GM19023 (cell line): ENCODE measurements at regions not wholly inside any gene's neighbourhood (a gene's known extent, or its start where the extent isn't known, plus 50 kb on each side); places are given as distances from the start of the nearest gene placed in this dataset.

ENCODE experiments used
- ATAC-seq: cut with Tn5 transposase; IDR thresholded peaks from one replicate; pipeline ENCODE4 v1.9.1; 2021; ENCODE audit warnings: mild to moderate bottlenecking, moderate library complexity; ENCODE audit not compliant: unreplicated experiment

DNA sequence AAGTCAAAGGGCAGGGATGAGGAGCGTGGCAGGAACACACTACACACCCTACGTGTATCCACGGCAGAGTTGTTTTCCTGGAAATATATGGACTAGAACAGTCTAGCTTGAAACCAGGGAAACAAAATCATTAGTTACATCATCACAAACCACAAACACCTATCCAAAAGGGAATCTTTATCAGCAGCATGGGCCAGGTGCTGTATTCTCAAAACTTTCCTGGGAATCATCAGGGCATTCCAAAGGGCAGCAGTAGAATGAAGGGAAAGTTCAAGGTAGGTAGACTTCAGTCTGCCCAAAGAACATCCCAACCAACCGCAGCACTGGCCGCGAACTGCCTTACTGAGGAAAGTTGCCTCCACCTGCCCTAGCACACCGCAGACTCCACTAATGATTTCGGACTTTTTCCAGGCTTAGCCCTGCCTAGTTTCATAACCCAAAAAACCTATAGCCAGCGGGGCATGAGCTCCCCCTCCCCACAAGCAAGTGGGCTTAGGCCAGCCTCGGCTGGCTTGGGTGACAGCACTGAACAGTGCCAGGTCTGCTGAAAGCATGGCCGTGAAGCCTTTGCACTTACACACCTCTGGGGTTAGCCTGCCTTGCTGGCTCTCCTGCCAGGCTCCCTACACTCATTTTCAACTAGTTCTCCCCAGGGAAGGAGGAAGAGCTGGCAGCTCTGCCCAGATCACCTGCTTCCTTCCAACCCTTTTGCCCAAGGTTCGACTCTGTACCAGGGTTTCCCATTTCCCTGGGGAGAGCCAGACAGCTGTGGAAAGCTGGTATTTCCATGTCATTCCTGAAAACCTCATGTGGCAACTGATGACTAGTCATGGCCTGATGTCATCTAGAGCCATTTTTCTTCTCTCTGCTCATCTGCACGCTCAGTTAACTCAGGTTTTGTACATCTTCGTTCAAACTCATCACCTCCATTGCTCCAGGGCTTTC is 77.3 kb upstream of the UBAC2 start:
- ATAC-seq: no peak

DNA sequence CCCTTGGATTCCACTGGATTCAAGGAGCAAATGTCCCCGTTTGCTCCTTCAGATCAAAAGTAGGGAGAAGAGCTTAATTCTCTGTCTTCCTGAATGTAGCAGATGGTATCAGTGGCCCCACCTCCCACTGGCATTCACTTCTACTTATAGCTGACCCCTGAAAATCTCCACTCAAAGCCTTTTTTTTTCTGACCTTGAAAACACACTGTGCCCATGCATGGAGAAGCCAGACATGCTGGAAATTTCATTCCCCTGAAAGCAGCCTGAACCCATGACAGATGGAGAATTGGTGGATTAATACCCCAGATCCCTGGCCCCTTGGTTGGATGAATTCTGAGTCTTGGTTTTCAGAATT is 76.6 kb upstream of the UBAC2 start:
- no peak for ATAC-seq

DNA sequence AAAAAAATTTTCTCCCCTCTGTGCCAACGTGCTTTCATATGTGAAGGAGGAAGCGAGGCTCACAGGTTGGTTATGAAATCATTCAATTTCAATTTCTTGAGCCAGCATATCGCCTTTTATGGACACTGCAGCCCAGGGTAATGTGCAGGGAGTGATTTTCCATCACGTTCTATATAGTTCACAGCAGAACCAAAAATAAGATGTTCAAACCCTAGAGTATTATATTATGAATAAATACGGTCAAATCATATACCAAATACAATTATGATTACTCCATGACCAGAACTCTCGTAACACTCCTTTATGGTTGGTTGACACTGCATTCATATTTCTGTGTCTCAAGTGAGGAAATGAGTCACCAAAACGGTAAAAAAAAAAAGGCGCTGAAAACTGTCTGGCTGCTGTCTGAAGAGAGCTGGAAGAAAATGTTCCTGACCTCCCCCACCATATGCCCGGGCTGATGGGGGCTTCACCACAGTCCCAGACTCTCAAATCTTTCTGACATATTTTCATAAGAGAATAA is 75.8 kb upstream of the UBAC2 start:
- peak; percentile 64 for ATAC-seq

DNA sequence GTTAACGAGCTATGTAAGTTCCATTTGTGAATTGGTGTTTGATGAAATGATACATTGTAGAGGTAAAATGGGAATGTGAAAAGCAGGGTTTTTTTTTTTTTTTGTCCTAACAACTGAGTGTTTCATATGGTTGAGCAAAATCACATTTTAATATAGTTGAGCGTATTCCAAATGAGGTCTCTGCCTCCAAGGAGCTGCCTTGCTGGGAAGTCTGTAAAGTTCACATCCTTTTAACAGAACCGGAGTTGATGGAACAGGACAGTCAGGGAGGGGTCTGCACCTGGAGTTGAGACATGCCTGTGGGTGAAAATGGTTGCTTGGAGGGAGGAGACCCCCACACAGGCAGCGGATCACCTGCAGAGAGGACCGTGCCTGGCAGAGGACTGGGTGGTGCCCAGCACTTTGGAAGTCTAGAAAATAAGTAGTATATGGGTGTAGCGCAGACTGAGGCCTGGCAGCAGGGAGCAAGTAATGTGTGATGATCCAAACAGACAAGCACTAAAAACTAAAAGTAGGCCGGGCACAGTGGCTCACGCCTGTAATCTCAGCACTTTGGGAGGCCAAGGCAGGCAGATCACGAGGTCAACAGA is 75.2 kb upstream of the UBAC2 start:
- ATAC-seq: peak; percentile 7

DNA sequence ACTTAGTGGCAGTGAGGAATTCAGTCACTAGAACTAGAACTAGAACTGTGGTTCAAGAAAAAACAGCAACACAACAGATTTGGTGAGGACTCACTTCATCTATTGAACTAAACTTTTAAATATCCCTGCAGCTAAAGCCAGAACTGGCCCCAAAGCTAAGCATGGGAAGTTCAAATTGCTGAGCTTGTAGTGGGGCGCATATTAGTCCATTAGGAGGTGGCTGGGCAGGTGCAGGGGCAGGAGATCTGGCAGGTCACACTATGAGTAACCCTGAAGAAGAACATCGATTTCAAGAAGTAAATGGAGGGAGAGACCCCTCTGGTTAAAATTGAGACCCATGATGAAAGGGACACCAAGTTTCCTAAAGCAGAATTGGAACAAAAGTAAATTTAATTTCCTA is 73.8 kb upstream of the UBAC2 start:
- ATAC-seq: no peak

DNA sequence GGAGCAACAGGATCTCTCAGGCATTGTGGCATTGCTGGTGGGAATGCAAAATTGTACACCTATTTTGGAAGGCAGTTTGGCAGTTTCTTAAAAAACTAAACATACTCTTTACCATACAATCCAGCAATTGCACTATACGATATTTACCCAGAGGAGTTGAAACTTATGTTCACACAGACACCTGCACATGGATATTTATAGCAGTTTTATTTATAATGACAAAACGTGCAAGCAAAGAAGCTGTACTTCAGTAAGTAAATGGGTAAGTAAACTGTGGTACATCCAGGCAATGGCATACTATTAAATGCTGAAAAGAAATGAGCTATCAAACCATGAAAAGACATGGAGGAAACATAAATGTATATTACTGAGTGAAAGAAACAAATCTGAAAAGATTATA is 71.6 kb upstream of the UBAC2 start:
- no peak for ATAC-seq

DNA sequence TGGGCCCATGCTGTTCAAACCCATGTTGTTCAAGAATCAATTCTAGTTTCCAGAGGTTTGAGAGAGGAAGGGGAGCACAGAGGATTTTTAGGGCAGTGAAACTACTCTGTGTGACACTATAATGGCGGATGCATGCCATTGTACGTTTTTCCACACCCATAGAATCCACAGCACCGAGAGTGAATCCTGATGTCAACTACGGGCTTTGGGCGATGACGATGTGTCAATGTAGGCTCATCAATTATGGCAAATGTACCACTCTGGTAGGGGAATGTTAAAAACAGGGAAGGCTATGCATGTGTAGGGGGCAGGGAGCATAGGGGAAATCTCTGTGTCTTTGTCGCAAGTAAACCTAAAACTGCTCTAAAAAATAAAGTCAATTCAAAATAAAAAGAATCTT is 70.7 kb upstream of the UBAC2 start:
- ATAC-seq: no peak

DNA sequence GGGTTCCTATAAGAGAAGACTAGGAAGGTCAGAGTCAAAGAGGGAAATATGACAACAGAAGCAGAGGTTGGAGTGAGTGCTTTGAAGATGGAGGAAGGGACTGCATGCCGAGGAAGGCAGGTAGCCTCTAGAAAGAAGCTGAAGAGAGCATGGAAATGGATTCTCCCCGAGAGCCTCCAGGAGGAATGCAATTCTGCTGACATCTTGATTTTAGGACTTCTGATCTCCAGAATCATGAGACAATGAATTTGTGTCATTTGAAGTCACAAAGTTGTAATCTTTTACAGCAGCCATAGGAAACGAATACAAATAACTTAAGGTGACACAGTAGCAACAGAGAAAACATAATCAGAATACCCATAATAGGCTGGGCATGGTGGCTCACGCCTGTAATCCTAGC is 69.2 kb upstream of the UBAC2 start:
- no peak for ATAC-seq

DNA sequence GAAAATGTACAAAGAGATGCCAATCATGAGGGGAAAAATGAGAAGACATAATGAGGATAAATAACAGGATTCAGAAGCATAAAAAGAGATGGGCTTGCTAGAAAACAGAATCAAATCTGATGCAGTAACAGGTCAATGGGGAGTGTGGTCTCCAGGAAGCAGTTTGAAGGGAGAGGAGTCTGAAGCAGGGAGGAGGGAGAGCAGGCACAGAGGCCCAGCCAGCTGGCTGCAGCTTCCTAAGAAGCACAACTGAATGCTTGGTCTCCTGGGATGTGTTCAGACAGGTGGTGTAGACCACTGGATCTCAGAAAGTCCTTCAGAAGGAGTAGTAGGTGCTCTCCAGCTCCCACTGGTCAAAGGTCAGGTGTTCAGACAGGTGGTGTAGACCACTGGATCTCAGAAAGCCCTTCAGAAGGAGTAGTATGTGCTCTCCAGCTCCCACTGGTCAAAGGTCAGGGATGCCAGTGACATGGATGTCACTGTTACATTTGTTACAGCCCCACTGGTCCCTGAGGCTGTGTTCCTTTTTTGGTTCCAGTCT is 68.3 kb upstream of the UBAC2 start:
- ATAC-seq: no peak

DNA sequence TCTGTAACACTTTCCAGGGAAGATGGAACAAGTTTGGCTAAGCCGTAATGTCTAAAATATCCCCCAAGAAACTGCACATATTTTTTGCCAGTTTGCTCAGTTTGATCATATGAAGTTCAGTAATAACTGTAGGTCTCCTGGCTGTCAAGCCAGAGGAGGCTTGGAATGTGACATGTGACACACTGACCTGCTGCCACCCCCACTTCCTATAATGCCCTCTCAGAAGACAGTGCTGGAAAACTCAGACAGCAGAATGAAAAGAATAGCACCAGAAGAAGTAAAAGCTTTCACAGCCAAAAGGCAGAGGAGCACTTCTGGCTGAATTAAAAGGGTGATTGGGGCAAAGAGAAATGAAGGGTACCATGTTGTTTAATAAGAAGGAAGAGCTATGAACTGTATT is 67.4 kb upstream of the UBAC2 start:
- ATAC-seq: no peak

DNA sequence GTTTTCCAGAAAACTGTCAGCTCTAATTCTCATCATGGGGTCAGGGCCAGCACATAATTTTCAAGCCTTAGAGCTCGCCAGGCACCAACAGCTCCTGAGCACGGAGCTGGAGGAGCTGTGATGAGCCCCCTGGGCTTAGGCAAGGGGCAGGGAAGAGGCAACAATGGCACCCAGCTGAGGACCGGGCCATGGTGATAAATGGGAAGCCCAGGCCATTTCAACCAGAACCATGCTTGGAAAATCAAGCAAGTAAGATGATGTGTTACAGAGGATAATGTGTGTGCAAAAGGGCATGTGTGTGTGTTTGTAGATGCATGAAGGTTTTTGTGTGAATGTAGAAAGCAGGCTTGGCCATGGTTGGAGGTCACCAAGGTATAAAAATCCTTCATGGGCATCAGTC is 66.8 kb upstream of the UBAC2 start:
- no peak for ATAC-seq

DNA sequence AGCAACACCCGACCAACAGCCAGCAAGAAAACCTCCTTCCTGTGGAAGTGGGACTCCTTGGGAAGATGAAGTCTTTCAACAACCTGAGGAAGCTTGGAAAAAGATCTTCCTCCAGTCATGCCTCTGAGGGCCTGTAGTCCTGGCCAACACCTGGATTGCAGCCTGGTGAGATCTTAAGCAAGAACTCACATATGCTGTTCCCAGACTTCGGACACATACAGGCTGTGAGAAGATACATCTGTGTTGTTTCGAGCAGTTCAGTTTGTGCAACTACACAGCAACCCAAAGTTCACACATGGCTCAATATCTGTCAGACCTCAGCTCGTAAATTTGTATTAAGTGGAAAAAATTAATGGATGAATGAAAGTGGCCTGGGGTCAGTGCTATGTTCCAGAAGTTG is 65.1 kb upstream of the UBAC2 start:
- ATAC-seq: no peak

DNA sequence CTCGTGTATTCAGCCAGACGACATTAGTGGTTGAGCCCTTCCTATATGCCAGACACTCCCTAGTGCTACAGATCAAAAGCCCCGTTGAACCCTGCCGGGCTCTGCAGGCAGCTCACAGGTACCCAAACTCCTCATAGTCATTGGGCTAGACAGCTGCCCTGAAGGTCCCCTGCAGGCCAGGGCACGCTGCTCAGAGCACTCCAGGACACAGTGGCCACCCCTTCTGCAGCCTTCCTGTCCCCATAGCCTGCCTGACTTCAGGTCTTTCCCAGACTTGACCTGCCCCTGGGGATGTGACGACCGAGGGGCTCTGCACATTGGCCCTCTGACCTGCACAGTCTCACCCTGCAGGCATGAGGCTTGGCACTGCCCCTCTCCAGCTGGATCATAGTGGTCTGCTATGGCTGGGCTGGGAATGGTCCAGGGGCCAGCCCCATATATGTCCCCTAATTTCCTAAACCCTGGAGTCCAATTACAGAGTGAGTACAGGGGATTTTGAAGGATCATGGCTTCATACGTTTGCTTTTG is 64.2 kb upstream of the UBAC2 start:
- no peak for ATAC-seq

DNA sequence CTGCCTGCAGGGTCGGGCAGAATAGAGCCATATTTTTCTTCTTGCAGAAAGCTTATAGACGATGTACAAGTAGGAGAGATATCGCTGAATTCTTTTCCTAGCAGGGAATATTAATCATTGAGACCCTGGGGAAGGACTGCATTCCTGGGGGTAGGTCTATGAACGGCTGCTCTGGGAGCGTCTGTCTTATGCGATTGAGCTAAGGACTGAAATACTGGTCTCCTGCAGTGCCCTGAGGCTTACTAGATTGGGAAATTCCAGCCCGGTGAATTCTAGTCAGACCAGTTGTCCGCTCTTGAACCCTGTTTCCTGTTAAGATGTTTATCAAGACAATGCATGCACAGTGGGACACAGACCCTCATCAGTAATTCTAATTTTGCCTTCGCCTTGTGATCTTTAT is 59.8 kb upstream of the UBAC2 start:
- ATAC-seq: no peak

DNA sequence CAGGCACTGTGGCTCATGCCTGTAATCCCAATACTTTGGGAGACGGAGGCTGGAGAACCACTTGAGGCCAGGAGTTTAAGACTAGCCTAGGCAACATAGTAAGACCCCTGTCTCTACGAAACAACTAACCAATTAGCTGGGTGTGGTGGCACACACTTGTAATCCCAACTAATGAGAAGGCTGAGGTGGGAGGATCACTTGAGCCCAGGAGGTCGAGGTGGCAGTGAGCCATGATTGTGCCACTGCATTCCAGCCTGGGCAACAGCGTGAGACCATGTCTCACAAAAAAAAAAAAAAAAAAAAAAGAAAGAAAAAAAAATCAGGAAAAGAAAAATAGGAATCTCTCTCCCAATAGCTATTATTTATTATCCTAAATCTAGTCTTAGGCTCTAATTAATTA is 56.8 kb upstream of the UBAC2 start:
- no peak for ATAC-seq

DNA sequence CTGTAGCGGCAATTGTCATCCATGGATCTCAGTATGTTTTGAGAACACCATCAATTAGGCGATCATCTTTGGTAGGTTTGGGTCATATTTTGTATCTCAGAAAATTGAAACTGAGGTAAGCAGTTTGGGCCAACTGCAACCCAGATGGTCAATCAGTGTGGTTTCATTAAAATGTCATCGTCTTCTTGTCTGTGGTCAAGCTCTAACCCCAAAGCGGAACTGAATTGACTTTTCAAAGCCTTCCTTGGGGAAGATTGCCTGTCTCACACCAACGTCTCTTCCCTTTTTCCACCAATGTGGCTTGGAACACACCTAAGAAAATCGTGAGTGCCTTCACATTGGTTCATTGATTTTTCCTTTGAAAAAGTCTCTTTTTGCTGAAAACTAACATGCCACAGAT is 56.3 kb upstream of the UBAC2 start:
- ATAC-seq: peak; percentile 88

DNA sequence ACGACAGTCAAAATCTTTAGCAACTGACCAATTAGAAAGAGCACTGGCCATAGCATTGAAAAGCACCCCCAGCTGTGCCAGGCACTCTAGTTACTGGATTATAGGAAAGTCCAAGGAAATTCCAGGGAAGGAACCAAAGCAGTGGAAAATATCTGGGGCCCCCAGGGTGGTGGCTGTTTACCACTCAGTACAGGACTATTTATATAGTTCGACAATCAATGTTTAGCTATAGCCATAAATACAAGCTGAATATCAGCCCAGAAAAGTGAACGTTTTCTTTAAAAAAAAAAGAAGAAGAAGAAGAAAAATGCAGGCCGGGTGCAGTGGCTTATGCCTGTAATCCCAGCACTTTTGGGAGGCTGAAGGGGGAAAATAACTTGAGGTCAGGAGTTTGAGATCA is 55.2 kb upstream of the UBAC2 start:
- ATAC-seq: no peak

DNA sequence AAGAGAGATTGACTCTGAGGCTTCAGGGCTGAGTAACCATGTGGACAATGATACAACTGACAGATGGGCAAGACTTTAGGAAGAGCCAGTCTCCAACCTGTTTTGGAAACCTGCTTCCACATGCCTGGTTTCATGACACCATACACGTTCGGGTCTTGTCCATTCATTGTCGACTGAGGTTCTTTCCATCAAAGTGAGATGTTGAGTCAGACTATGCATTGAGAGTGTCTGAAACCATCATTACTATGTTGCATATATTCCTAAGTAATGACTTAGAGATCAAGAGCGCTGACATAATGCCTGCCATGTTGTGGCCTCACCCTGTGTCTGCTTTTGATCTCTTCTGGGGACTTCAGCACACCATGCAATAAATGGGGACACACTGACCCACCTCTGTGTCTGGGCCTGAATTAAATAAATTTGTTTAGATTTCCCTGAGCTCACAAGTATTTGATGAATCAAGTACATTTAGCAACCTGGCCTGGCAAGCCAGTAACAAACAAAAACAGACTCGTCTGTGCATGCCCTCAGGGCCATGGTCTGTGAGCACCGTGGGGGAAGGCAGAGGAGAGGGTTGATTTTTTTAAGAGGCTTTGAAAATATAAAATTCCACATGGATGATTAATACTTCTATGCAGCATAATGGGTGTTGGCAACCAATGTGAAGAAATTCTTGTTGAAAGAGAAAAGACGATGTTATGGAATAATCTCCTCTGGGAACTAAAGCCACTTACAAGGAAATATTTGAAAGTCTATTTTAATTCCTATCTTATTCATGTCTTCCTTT is 49.9 kb upstream of the UBAC2 start:
- no peak for ATAC-seq
